ENCODE measurements at regions not wholly inside any gene's neighbourhood (a gene's known extent, or its start where the extent isn't known, plus 50 kb on each side); places are given as distances from the start of the nearest gene placed in this dataset.

- TF ChIP-seq POLR2AphosphoS5 (IDR thresholded peaks at IDR 0.05; ENCODE audit: low read depth, low read length) (no peak), POLR2A (IDR thresholded peaks at IDR 0.05; ENCODE audit: low read depth, low read length) (no peak)
These were observed 541.5 kb upstream of the ANO3 start for GRCh38 chr11:25790396-25790795.
